ENCODE measurements at regions not wholly inside any gene's neighbourhood (a gene's known extent, or its start where the extent isn't known, plus 50 kb on each side); places are given as distances from the start of the nearest gene placed in this dataset.

DNA sequence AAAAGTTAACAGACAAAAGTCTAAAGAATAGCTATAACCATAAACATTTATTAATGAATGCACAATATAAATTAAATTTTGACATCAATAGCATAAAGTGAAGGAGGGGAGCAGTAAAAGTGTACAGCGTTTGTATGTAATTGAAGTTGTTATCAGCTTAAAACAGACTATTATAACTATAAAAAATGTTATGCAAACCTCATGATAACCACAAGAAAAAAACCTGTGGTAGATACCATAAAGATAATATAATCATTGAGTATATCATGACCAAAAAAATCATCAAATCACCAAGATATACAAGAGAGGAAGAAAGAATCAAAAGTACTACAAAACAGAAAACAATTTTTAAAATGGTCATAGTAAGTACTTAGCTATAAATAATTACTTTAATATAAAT is 122.1 kb upstream of the ID2 start:
- TF ChIP-seq, protein P1, sequence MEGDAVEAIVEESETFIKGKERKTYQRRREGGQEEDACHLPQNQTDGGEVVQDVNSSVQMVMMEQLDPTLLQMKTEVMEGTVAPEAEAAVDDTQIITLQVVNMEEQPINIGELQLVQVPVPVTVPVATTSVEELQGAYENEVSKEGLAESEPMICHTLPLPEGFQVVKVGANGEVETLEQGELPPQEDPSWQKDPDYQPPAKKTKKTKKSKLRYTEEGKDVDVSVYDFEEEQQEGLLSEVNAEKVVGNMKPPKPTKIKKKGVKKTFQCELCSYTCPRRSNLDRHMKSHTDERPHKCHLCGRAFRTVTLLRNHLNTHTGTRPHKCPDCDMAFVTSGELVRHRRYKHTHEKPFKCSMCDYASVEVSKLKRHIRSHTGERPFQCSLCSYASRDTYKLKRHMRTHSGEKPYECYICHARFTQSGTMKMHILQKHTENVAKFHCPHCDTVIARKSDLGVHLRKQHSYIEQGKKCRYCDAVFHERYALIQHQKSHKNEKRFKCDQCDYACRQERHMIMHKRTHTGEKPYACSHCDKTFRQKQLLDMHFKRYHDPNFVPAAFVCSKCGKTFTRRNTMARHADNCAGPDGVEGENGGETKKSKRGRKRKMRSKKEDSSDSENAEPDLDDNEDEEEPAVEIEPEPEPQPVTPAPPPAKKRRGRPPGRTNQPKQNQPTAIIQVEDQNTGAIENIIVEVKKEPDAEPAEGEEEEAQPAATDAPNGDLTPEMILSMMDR (IDR thresholded peaks at IDR 0.05), result no peak
- no peak for TF ChIP-seq EZH2 (IDR thresholded peaks at IDR 0.05)
- no peak for TF ChIP-seq EZH2phosphoT487 (IDR thresholded peaks at IDR 0.05)
